Renal cortical epithelial cell (primary cell): ENCODE measurements at regions not wholly inside any gene's neighbourhood (a gene's known extent, or its start where the extent isn't known, plus 50 kb on each side); places are given as distances from the start of the nearest gene placed in this dataset.
"Not testable (repeated sequence)": the region's sequence is repeated elsewhere in the genome, so short reads cannot be mapped to it uniquely, and the experiment has no call there.

Source experiments
- DNase-seq: peaks from one replicate; pipeline ENCODE4 v3.0.0-alpha.2; 2011; ENCODE audit warnings: low read depth

GRCh38 chrX:83749736-83750135 lies 111.2 kb upstream of the CYLC1 start:
- DNase-seq: not testable (repeated sequence)

- DNase-seq: not testable (repeated sequence)
These were observed 110.5 kb upstream of the CYLC1 start for GRCh38 chrX:83750451-83750850.

GRCh38 chrX:83759872-83760271 lies 101.1 kb upstream of the CYLC1 start:
- peak; percentile 0 for DNase-seq

- DNase-seq: no peak
These were observed 89.3 kb upstream of the CYLC1 start for GRCh38 chrX:83771664-83772063.
